SKM-1 (cell line): ENCODE measurements at regions not wholly inside any gene's neighbourhood (a gene's known extent, or its start where the extent isn't known, plus 50 kb on each side); places are given as distances from the start of the nearest gene placed in this dataset.

Experiments
- DNase-seq: peaks from one replicate; lab custom pipeline; 2025; ENCODE audit not compliant: unreplicated experiment; lab: John Stamatoyannopoulos, UW

DNA sequence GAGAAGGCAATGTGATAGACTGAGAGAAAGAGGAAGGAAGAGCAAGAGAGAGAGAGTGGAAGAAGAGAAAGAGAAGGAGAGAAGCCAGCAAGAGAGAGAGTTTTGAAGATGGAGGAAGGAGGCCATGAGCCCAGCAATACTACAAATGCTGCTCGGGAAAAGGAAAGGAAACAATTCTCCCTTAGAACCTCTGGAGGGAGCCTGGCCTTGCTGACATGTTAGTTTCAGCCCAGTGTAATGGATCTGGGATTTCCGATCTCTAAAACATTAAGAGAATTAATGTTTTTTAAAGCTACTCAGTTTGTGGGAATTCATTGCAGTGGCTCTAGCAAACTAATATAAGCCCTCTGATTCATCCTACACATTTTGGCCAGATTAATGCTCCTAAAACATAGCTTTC, 206.8 kb upstream of the MTPN start:
- DNase-seq: no peak

DNA sequence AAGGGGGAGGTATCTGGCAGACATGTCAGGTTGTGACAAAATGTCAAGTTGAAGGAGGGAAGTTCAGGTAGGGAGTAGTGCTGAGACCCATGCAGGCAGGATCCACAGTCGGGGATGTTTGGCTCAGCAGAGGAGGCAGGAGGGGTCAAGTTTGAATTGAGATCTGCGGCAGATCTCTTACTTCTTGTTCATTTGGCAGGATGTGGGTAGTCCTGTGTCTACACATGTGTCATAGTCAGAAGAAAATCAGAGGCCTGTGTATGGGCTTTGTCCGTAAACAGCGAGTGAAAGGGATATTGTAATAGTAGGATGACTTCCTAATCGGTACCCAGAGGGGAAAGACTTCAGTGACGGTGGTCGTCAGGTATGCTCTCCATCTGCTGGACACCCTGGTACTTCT, 203.8 kb upstream of the MTPN start:
- DNase-seq: no peak

GRCh38 chr7:136179851-136180721, 202.9 kb upstream of the MTPN start:
- no peak for DNase-seq

DNA sequence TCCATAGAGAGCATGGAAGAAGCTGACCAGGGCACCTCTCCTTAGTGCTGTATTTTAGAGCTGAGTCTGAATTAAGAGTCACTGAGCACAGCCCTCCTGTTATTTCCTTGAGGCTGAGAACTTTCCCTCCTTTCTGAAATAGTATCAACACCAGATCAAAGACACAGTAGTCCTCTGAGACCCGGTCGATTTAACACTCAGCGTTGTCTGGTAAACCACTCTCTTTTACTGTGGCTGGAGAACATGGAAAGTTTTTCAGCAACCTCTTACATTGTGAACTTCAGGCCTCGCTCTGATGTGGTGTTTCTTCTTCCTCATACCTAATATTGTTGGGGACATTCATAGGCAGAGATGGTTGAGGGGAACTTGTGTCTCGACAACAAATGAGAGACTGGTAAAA, 202.0 kb upstream of the MTPN start:
- DNase-seq: no peak

DNA sequence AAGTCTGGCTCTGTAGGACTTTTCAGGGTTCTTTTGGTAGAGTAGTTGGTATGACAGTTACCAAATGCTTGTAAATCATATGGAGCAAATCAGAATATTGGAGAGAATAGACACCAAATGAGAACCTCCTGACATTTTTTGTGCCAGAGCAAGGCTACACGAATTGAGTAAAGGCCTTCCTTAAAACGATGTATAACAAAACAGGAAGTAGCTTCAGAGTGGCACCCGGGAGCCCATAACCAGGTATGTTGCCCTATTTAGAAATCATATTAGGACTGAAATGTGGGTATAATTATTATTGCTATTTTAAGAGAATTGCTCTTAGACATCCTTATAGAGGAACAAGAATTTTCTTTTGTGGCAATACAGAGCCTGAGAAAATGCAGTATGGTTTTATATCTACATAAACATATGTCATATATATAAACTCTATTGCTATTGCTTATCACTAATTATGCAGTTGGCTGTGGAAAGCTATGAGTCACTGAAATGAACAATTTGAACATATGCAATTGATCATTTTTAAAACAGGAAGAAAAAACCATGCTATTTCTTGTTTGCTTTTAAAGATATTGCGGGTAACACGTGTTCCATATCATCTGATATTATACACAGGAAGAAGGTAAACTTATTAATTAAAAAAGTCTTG, 197.4 kb upstream of the MTPN start:
- DNase-seq: no peak

GRCh38 chr7:136173874-136174273, 196.7 kb upstream of the MTPN start:
- DNase-seq: no peak

DNA sequence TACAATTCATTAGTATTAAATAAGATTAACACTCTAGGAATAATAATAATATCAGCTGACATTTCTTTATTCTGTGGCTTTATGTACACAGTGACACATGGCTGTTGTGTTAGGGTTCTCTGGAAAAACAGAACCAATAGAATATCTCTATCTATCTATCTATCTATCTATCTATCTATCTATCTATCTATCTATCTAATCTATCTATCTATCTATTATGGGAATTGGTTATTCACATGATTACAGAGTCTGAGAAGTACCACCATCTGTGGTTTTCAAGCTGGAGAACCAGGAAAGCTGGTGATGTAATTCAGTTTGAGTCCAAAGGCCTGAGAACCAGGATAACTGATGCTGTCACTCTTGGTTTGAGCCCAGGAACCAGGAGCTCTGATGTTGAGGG, 194.1 kb upstream of the MTPN start:
- DNase-seq: no peak

DNA sequence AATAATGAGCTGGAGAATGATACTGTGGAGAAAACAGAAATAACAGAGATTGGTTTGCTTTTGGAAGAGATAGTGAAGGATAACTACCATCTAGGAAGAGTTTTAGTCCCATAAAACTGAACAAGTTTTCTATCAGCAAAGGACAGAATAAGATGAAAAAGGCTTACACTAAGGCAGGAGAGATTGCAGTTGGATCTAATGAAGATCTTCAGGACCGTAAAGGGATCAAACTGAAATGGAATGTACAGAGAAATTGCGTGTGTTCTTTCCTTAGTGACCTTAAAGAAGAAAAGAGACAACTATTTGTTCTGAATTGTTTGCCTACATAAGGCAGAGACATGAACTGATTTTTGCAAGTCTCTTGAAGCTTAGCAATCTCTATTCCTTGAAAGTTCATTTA, 191.7 kb upstream of the MTPN start:
- no peak for DNase-seq

DNA sequence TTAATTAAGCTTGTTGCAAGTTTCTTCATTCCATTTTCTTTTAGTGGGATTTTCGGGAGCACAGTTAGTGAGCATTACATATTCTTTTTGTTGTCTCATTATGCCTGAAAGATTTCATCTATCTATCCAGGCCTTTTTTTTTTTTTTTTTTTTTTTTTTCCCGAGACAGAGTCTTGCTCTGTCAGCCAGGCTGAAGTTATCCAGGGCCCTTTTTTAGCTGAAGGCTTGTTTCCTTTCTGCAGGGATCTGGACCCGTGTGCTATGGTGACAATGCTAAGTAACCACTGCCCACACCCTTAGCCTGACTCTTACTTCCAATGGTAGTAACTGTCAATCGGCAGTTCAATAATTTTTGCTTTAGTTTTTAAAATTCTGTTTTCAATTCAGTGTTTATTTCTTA, 190.8 kb upstream of the MTPN start:
- DNase-seq: no peak

DNA sequence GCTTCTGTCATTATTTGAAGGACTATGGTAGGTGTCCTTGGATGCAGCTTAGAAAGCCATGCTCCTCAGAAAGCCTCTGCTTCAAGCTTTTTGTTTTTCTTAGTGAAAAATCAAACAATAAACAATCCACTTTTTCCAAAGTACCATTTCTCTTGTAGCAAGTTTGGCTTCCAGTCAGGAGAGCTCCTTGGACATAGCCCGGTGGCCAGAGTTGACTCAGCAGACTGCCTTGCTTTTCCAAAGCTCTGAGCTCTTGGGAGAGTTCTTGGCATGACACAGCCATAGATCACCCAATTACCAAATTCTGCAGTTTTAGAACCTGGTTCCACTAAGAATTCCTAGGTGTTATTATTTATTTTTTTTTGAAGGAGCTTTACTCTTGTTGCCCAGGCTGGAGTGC, 189.4 kb upstream of the MTPN start:
- no peak for DNase-seq

DNA sequence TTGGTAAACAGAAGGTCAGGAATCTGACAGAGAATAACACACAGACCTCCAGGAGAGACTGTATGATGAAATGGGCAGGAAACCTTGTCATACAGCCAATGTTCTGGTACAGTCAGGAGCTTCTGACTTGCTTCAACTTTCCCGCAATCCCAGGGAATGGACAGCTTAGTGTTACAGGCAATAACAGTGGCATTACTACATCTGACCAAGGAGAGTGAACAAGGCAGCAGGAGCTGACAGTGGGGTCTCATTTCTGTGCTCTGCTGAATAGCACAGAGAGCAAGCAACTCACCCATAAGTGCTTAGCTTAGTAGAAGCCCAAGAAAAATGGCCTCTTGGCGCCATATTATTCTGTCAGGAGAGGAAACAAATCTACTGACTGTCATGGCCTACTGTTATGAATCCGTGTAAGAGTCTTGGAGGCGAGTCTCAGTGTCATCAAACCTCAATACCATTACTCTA, 186.2 kb upstream of the MTPN start:
- DNase-seq: no peak

DNA sequence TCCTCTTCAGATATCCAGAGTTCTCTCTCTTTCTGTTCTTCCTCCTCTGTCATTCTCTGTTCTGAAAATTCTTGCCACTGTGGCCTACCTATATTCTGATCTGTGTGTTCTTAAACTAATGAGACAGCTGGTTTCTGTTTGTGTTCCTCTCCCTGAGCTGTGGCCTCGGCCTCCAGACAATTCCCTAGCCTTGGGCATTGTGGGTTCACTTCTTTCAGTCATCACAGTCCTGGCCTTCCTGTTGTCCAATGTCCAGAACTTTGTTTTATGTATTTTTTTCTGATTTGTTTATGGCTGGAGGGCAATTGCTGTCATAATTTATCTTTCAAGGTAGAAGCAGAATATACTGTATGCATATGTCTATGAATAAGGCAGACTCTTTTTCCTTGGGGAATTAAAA, 173.2 kb upstream of the MTPN start:
- DNase-seq: no peak

GRCh38 chr7:136148920-136149319, 171.8 kb upstream of the MTPN start:
- no peak for DNase-seq

DNA sequence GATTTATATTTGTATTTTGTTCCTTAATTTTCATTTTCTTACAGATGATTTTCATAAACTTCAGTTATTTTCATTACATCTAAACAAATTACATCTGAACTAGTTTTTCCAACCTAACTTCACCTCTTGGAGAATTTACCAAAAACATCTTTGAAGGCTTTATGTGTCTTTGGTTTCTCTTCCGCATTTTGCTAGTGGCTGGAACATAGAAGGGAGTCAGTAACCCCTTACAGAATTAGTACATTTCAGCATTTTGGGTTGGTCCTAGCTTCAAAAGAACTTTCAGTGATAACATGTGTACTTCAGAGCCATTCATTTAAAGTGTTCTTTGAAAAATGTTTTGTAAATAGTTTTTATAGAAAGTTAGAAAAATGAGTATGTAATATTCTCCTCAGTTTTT, 169.8 kb upstream of the MTPN start:
- DNase-seq: no peak

- DNase-seq: no peak
Measured at GRCh38 chr7:136144182-136144581, 167.0 kb upstream of the MTPN start.

DNA sequence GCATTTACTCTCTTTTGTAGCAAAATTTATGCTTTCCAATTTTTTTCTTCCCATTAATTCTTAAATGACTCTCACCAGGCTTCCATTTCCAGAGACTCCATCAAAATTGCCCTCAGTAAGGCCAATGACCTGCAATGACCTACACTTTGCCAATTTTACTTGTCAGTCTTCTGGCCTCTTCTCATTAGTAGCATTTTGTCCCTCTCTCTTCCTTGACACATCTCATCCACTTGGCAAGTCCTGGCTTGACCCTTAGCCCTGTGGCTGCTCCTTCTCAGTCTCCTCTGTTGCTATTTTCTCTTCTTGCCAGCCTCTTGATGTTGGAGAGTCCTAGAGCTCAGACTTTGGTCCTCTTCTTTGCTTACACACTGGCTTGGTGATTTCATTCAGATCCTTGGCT, 166.1 kb upstream of the MTPN start:
- no peak for DNase-seq

DNA sequence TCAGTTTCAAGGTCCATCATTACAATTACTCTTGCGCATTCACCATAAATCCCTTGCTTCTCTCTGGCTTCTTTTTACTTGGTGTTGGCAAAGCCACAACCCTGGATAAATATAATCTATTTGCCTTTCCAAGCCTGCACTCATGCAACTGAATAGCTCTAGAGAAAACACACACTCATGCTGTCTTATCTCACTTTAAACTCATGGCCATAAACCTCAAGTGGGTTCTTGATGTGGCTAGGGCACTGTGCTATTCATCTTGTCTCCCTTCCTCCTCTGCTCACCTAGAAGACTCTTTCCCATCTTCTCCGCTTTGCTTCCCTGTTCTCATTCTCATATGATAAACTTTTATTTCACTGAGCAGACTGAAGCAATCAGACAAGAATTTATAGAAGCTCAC, 165.4 kb upstream of the MTPN start:
- no peak for DNase-seq

DNA sequence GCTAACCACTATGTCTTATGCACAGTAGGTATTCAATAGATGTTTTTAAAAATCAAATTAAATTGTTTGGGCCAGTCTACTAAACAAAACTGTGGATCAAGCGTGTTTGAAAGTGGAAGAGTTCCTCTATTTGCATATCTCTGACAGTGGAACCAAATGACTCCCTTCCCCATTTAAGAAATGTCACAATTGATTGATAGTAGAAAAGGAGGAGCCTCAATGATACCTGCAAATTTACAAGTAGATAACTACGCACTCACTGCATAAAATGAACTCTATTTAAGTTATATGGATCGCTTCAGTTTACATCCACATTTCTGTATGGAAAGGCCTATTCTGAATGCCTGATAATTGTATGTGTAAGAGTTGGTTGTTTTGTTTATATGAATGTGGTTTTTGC, 163.3 kb upstream of the MTPN start:
- DNase-seq: no peak

DNA sequence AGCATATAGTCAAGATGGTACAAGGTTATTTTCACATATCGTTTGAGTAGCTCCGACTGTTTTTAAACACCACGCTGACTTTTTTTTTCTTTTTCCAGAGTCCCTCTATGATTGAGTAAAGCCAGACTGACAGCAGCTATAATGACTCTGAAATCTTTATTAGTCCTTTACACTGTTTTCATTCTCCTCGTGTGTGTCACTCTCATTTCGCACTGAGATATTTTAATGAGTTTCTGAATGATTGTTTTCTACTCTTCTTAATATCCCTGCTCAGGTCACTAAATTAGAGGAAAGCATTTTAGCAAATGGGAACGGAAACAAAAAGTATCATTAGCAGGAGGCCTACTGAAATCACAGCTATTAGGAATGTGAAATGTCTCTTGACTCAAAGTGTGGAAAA, 162.3 kb upstream of the MTPN start:
- DNase-seq: no peak

DNA sequence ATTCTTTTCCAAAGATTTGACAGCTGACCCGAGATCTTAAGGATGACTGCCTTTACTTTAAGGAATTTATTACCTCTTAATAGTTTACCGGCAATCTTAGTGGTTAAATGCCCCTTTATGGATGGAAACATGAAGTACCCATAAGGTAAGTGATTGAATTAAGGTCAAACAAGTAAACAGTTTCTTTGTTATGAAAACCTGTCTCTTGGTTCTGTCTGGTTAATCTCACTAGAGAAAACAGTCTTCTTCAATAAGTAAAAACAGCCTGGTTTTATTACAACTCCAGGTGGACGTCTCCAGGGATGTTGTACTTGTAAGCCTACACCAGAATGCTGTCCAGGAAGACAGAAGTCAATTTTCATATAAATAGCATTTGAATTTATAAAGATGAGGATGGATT, 161.8 kb upstream of the MTPN start:
- DNase-seq: no peak

- no peak for DNase-seq
Measured at GRCh38 chr7:136136906-136137454, 159.8 kb upstream of the MTPN start.

GRCh38 chr7:136134503-136134902, 157.3 kb upstream of the MTPN start:
- DNase-seq: no peak
